ENCODE measurements at regions not wholly inside any gene's neighbourhood (a gene's known extent, or its start where the extent isn't known, plus 50 kb on each side); places are given as distances from the start of the nearest gene placed in this dataset.
A peak's percentile ranks its signal among the peaks of the same experiment; 100 is the strongest.

GRCh38 chr3:95123104-95123503 lies 1060.2 kb downstream of the NSUN3 start:
- no peak overlapping the region for H3K4me2 ChIP-seq (ENCODE audit: insufficient read depth in 1 of 2, low read depth in 2 of 2, low read length in 2 of 2)
- no peak overlapping the region for H4K8ac ChIP-seq (ENCODE audit: extremely low read depth, insufficient read depth, low read length)
- DNase-seq (ENCODE audit: low read depth in 1 of 2, low spot score in 2 of 2): no peak
- no peak overlapping the region for H4K5ac ChIP-seq (ENCODE audit: insufficient read length, low read depth, low read length)
- no peak for FAIRE-seq
- POLR2A ChIA-PET (ENCODE audit: partially characterized antibody): no interaction called here
- no peak overlapping the region for H3K56ac ChIP-seq (replicated peaks; ENCODE audit: insufficient read length, low read depth, low read length)
- H3K9ac ChIP-seq (replicated peaks in 1 of 4; ENCODE audit: extremely low read depth in 1 of 4, low read depth in 3 of 4, low read length in 3 of 4): no peak overlapping the region
- H2BK20ac ChIP-seq (ENCODE audit: low read length): no peak overlapping the region
- no peak overlapping the region for H3K4ac ChIP-seq (replicated peaks; ENCODE audit: insufficient read length, low read depth, low read length)
- no peaks in the 10 kb centered on the region for H3K23me2 ChIP-seq (ENCODE audit: low read depth, low read length)
- no peak overlapping the region for H3K23ac ChIP-seq (ENCODE audit: insufficient read length)
- no peak overlapping the region for H3K14ac ChIP-seq (ENCODE audit: insufficient read length)
- H2AFZ ChIP-seq (ENCODE audit: low read length): peak overlapping the region; percentile 53; the same call in 1 of the 2 replicates
- H3K79me1 ChIP-seq (ENCODE audit: low read depth, low read length): no peaks in the 10 kb centered on the region
- H2BK5ac ChIP-seq (ENCODE audit: low read depth, low read length): no peak overlapping the region
- H3K4me1 ChIP-seq (replicated peaks in 1 of 4; ENCODE audit: control insufficient read depth in 3 of 4, insufficient read depth in 4 of 4, low read length in 3 of 4): no peaks in the 10 kb centered on the region
- no peaks in the 10 kb centered on the region for H3K9me3 ChIP-seq (ENCODE audit: insufficient read depth in 2 of 2, low read depth in 1 of 2, low read length in 1 of 2)
- CTCF ChIA-PET (ENCODE audit: partially characterized antibody): interaction anchor here (0.9 kb wide), 1 partner anchor 9 kb away, joined by 3 read pairs; no protein-coding TSS in a partner anchor
- H2BK15ac ChIP-seq (ENCODE audit: low read length): no peak overlapping the region
- no peak overlapping the region for H4K91ac ChIP-seq (replicated peaks; ENCODE audit: insufficient read length, low read length)
- H3K18ac ChIP-seq (ENCODE audit: extremely low read depth, low read length): no peak overlapping the region
- 80% methylated on average over 5 of the region's 5 CpGs; no CpG with 5 or more reads in 1 of the 2 experiments for WGBS, 2 experiments (ENCODE audit: extremely low coverage in 1 of 2, insufficient coverage in 1 of 2, insufficient read length in 1 of 2, insufficient replicate concordance in 2 of 2, low coverage in 1 of 2, low lambda C conversion rate in 2 of 2, missing lambda C conversion rate in 1 of 2)
- H3K4me3 ChIP-seq (ENCODE audit: extremely low read depth in 1 of 4, insufficient read depth in 2 of 4, low read depth in 3 of 4, low read length in 4 of 4): no peak overlapping the region
- H4K20me1 ChIP-seq (replicated peaks in 1 of 2; ENCODE audit: control insufficient read depth in 1 of 2, insufficient read depth in 2 of 2, low read length in 2 of 2): no peaks in the 10 kb centered on the region
- no peak overlapping the region for H2BK12ac ChIP-seq (ENCODE audit: low read depth, low read length)
- H3K27me3 ChIP-seq (replicated peaks in 1 of 4; ENCODE audit: control insufficient read depth in 3 of 4, extremely low read depth in 1 of 4, insufficient read depth in 3 of 4, low read length in 3 of 4): no peaks in the 10 kb centered on the region
- TF ChIP-seq CHD1 (IDR thresholded peaks at IDR 0.05; ENCODE audit: low read depth, low read length) (no peak), KDM1A (IDR thresholded peaks at IDR 0.05; ENCODE audit: borderline replicate concordance, low read length) (no peak), RNF2 (IDR thresholded peaks at IDR 0.05; ENCODE audit: borderline replicate concordance, low read depth, low read length, missing control alignments, poor library complexity, severe bottlenecking) (no peak), SP1 (IDR thresholded peaks at IDR 0.05; ENCODE audit: low read depth, low read length) (no peak), SP2 (IDR thresholded peaks at IDR 0.05; ENCODE audit: low read length) (no peak), SIX5 (IDR thresholded peaks at IDR 0.05; ENCODE audit: low read depth, low read length) (no peak), POLR2AphosphoS5 (IDR thresholded peaks at IDR 0.05; ENCODE audit: low read depth, low read length) (no peak)
- H2BK120ac ChIP-seq (replicated peaks; ENCODE audit: low read depth, low read length): no peak overlapping the region
- H2AK5ac ChIP-seq (ENCODE audit: low read depth, low read length): no peak overlapping the region
- no peaks in the 10 kb centered on the region; a peak in 1 of 8 replicates for H3K36me3 ChIP-seq (ENCODE audit: control insufficient read depth in 2 of 4, insufficient read depth in 4 of 4, low read length in 3 of 4)
- no peaks in the 10 kb centered on the region for H3K79me2 ChIP-seq (ENCODE audit: control insufficient read depth in 1 of 2, insufficient read depth in 2 of 2, low read length in 2 of 2)
- no peak overlapping the region for H3K27ac ChIP-seq (ENCODE audit: low read depth, low read length)

Measured in H1 (cell line).